HG02678 (cell line): ENCODE measurements at regions not wholly inside any gene's neighbourhood (a gene's known extent, or its start where the extent isn't known, plus 50 kb on each side); places are given as distances from the start of the nearest gene placed in this dataset.
"Not testable (repeated sequence)": the region's sequence is repeated elsewhere in the genome, so short reads cannot be mapped to it uniquely, and the experiment has no call there.

Source experiments
- ATAC-seq: cut with Tn5 transposase; IDR thresholded peaks from one replicate; pipeline ENCODE4 v1.9.1; 2021; ENCODE audit warnings: mild to moderate bottlenecking, moderate library complexity; ENCODE audit not compliant: unreplicated experiment

GRCh38 chr14:40072175-40072574, 639.9 kb upstream of the FBXO33 start:
- ATAC-seq = no peak

- ATAC-seq = no peak
Measured at GRCh38 chr14:40058901-40059897, 627.0 kb upstream of the FBXO33 start.

GRCh38 chr14:40053416-40053815, 621.2 kb upstream of the FBXO33 start:
- no peak for ATAC-seq

GRCh38 chr14:40028991-40029390, 596.8 kb upstream of the FBXO33 start:
- no peak for ATAC-seq

GRCh38 chr14:40025101-40025500, 592.9 kb upstream of the FBXO33 start:
- ATAC-seq = no peak

- ATAC-seq = no peak
Measured at GRCh38 chr14:40010961-40011360, 578.7 kb upstream of the FBXO33 start.

- no peak for ATAC-seq
Measured at GRCh38 chr14:40009771-40010170, 577.5 kb upstream of the FBXO33 start.

- ATAC-seq = not testable (repeated sequence)
Measured at GRCh38 chr14:40008345-40008744, 576.1 kb upstream of the FBXO33 start.

- no peak for ATAC-seq
Measured at GRCh38 chr14:40004871-40005500, 572.8 kb upstream of the FBXO33 start.

GRCh38 chr14:40003773-40004172, 571.5 kb upstream of the FBXO33 start:
- no peak for ATAC-seq

GRCh38 chr14:39998854-39999253, 566.6 kb upstream of the FBXO33 start:
- no peak for ATAC-seq

GRCh38 chr14:39998114-39998513, 565.9 kb upstream of the FBXO33 start:
- no peak for ATAC-seq

- ATAC-seq = no peak
Measured at GRCh38 chr14:39991041-39991440, 558.8 kb upstream of the FBXO33 start.

GRCh38 chr14:39988939-39989338, 556.7 kb upstream of the FBXO33 start:
- ATAC-seq = no peak

- no peak for ATAC-seq
Measured at GRCh38 chr14:39984323-39984722, 552.1 kb upstream of the FBXO33 start.

GRCh38 chr14:39977198-39977597, 545.0 kb upstream of the FBXO33 start:
- ATAC-seq = no peak

GRCh38 chr14:39974036-39974435, 541.8 kb upstream of the FBXO33 start:
- ATAC-seq = peak; percentile 98

GRCh38 chr14:39972704-39973103, 540.5 kb upstream of the FBXO33 start:
- no peak for ATAC-seq

GRCh38 chr14:39967885-39968284, 535.7 kb upstream of the FBXO33 start:
- ATAC-seq = peak; percentile 56

GRCh38 chr14:39957987-39958386, 525.8 kb upstream of the FBXO33 start:
- peak; percentile 74 for ATAC-seq

- ATAC-seq = peak; percentile 77
Measured at GRCh38 chr14:39957290-39957689, 525.1 kb upstream of the FBXO33 start.

- no peak for ATAC-seq
Measured at GRCh38 chr14:39956372-39956771, 524.1 kb upstream of the FBXO33 start.
